ENCODE measurements at regions not wholly inside any gene's neighbourhood (a gene's known extent, or its start where the extent isn't known, plus 50 kb on each side); places are given as distances from the start of the nearest gene placed in this dataset.
"Not testable (repeated sequence)": the region's sequence is repeated elsewhere in the genome, so short reads cannot be mapped to it uniquely, and the experiment has no call there.

- Mint-ChIP-seq H3K4me1 (ENCODE audit: low read depth) (no peaks in the 10 kb centered on the region), H3K27me3 (ENCODE audit: low read depth) (peaks cover 2% of the 10 kb centered on the region), H3K27ac (no peak overlapping the region)
Measured at GRCh38 chr7:131764143-131764775, 207.8 kb upstream of the PODXL start.

GRCh38 chr7:131762753-131763152, 206.3 kb upstream of the PODXL start:
- H3K27me3 Mint-ChIP-seq (ENCODE audit: low read depth): peaks cover 2% of the 10 kb centered on the region
- no peaks in the 10 kb centered on the region for H3K9me3 Mint-ChIP-seq
- no peaks in the 10 kb centered on the region for H3K4me1 Mint-ChIP-seq (ENCODE audit: low read depth)

More at GRCh38 chr7:131764143-131764775, 207.8 kb upstream of the PODXL start:
- DNase-seq (ENCODE audit: low spot score): no peak
- H3K4me3 Mint-ChIP-seq: no peak overlapping the region
- no peaks in the 10 kb centered on the region for H3K36me3 Mint-ChIP-seq (ENCODE audit: low read depth)
- no peaks in the 10 kb centered on the region for H3K9me3 Mint-ChIP-seq

GRCh38 chr7:131755801-131756200, 199.4 kb upstream of the PODXL start:
- DNase-seq (ENCODE audit: low spot score); H3K36me3 Mint-ChIP-seq (ENCODE audit: low read depth); H3K4me3 Mint-ChIP-seq; H3K4me1 Mint-ChIP-seq (ENCODE audit: low read depth); H3K9me3 Mint-ChIP-seq; H3K27me3 Mint-ChIP-seq (ENCODE audit: low read depth); H3K27ac Mint-ChIP-seq: not testable (repeated sequence)

More at GRCh38 chr7:131762753-131763152, 206.3 kb upstream of the PODXL start:
- H3K4me3 Mint-ChIP-seq: no peak overlapping the region
- no peaks in the 10 kb centered on the region for H3K36me3 Mint-ChIP-seq (ENCODE audit: low read depth)
- DNase-seq (ENCODE audit: low spot score): no peak
- no peak overlapping the region for H3K27ac Mint-ChIP-seq

GRCh38 chr7:131753620-131754222, 197.3 kb upstream of the PODXL start:
- Mint-ChIP-seq H3K36me3 (ENCODE audit: low read depth) (no peaks in the 10 kb centered on the region), H3K27ac (no peak overlapping the region), H3K4me1 (ENCODE audit: low read depth) (no peaks in the 10 kb centered on the region), H3K27me3 (ENCODE audit: low read depth) (peaks cover 2% of the 10 kb centered on the region), H3K4me3 (no peak overlapping the region), H3K9me3 (no peaks in the 10 kb centered on the region)
- DNase-seq (ENCODE audit: low spot score): no peak

GRCh38 chr7:131747658-131748232, 191.3 kb upstream of the PODXL start:
- Mint-ChIP-seq H3K27me3 (ENCODE audit: low read depth) (peaks cover 2% of the 10 kb centered on the region), H3K36me3 (ENCODE audit: low read depth) (no peaks in the 10 kb centered on the region), H3K27ac (no peak overlapping the region), H3K4me3 (no peak overlapping the region), H3K9me3 (no peaks in the 10 kb centered on the region), H3K4me1 (ENCODE audit: low read depth) (no peaks in the 10 kb centered on the region)
- no peak for DNase-seq (ENCODE audit: low spot score)

- no peak overlapping the region for H3K4me3 Mint-ChIP-seq
- no peaks in the 10 kb centered on the region for H3K36me3 Mint-ChIP-seq (ENCODE audit: low read depth)
- no peak for DNase-seq (ENCODE audit: low spot score)
- H3K27me3 Mint-ChIP-seq (ENCODE audit: low read depth): no peaks in the 10 kb centered on the region
- no peak overlapping the region for H3K27ac Mint-ChIP-seq
- no peaks in the 10 kb centered on the region for H3K9me3 Mint-ChIP-seq
- H3K4me1 Mint-ChIP-seq (ENCODE audit: low read depth): no peaks in the 10 kb centered on the region
Measured at GRCh38 chr7:131745390-131746248, 189.2 kb upstream of the PODXL start.

GRCh38 chr7:131741446-131741845, 185.0 kb upstream of the PODXL start:
- H3K27me3 Mint-ChIP-seq (ENCODE audit: low read depth): no peaks in the 10 kb centered on the region
- no peaks in the 10 kb centered on the region for H3K9me3 Mint-ChIP-seq
- no peaks in the 10 kb centered on the region for H3K4me1 Mint-ChIP-seq (ENCODE audit: low read depth)
- no peak overlapping the region for H3K27ac Mint-ChIP-seq
- DNase-seq (ENCODE audit: low spot score): no peak
- no peak overlapping the region for H3K4me3 Mint-ChIP-seq
- no peaks in the 10 kb centered on the region for H3K36me3 Mint-ChIP-seq (ENCODE audit: low read depth)

GRCh38 chr7:131737746-131738465, 181.5 kb upstream of the PODXL start:
- H3K36me3 Mint-ChIP-seq (ENCODE audit: low read depth): no peaks in the 10 kb centered on the region
- H3K27ac Mint-ChIP-seq: no peak overlapping the region
- no peaks in the 10 kb centered on the region for H3K9me3 Mint-ChIP-seq
- H3K4me1 Mint-ChIP-seq (ENCODE audit: low read depth): no peaks in the 10 kb centered on the region
- no peak for DNase-seq (ENCODE audit: low spot score)
- no peaks in the 10 kb centered on the region for H3K27me3 Mint-ChIP-seq (ENCODE audit: low read depth)
- H3K4me3 Mint-ChIP-seq: no peak overlapping the region

- Mint-ChIP-seq H3K4me3 (no peak overlapping the region), H3K27me3 (ENCODE audit: low read depth) (no peaks in the 10 kb centered on the region), H3K9me3 (no peaks in the 10 kb centered on the region), H3K27ac (no peak overlapping the region), H3K36me3 (ENCODE audit: low read depth) (no peaks in the 10 kb centered on the region), H3K4me1 (ENCODE audit: low read depth) (no peaks in the 10 kb centered on the region)
- no peak for DNase-seq (ENCODE audit: low spot score)
Measured at GRCh38 chr7:131735101-131735500, 178.7 kb upstream of the PODXL start.

- Mint-ChIP-seq H3K27ac (no peak overlapping the region), H3K27me3 (ENCODE audit: low read depth) (no peaks in the 10 kb centered on the region)
Measured at GRCh38 chr7:131733604-131734003, 177.2 kb upstream of the PODXL start.

GRCh38 chr7:131727189-131727588, 170.8 kb upstream of the PODXL start:
- no peak overlapping the region for H3K27ac Mint-ChIP-seq
- H3K9me3 Mint-ChIP-seq: peaks cover 8% of the 10 kb centered on the region
- no peak for DNase-seq (ENCODE audit: low spot score)
- H3K36me3 Mint-ChIP-seq (ENCODE audit: low read depth): no peaks in the 10 kb centered on the region
- H3K4me1 Mint-ChIP-seq (ENCODE audit: low read depth): no peaks in the 10 kb centered on the region
- no peak overlapping the region for H3K4me3 Mint-ChIP-seq
- H3K27me3 Mint-ChIP-seq (ENCODE audit: low read depth): no peaks in the 10 kb centered on the region

More at GRCh38 chr7:131733604-131734003, 177.2 kb upstream of the PODXL start:
- H3K4me3 Mint-ChIP-seq: no peak overlapping the region
- H3K9me3 Mint-ChIP-seq: peaks cover 4% of the 10 kb centered on the region
- DNase-seq (ENCODE audit: low spot score): no peak
- H3K36me3 Mint-ChIP-seq (ENCODE audit: low read depth): no peaks in the 10 kb centered on the region
- H3K4me1 Mint-ChIP-seq (ENCODE audit: low read depth): no peaks in the 10 kb centered on the region

GRCh38 chr7:131726686-131727085, 170.3 kb upstream of the PODXL start:
- H3K4me3 Mint-ChIP-seq: no peak overlapping the region
- H3K36me3 Mint-ChIP-seq (ENCODE audit: low read depth): no peaks in the 10 kb centered on the region
- no peaks in the 10 kb centered on the region for H3K4me1 Mint-ChIP-seq (ENCODE audit: low read depth)
- H3K9me3 Mint-ChIP-seq: peaks cover 8% of the 10 kb centered on the region
- no peak overlapping the region for H3K27ac Mint-ChIP-seq
- no peaks in the 10 kb centered on the region for H3K27me3 Mint-ChIP-seq (ENCODE audit: low read depth)
- no peak for DNase-seq (ENCODE audit: low spot score)

- H3K27me3 Mint-ChIP-seq (ENCODE audit: low read depth): no peaks in the 10 kb centered on the region
- no peak for DNase-seq (ENCODE audit: low spot score)
- H3K9me3 Mint-ChIP-seq: peaks cover 8% of the 10 kb centered on the region
- H3K4me3 Mint-ChIP-seq: no peak overlapping the region
- no peak overlapping the region for H3K27ac Mint-ChIP-seq
- no peaks in the 10 kb centered on the region for H3K36me3 Mint-ChIP-seq (ENCODE audit: low read depth)
- no peaks in the 10 kb centered on the region for H3K4me1 Mint-ChIP-seq (ENCODE audit: low read depth)
Measured at GRCh38 chr7:131726031-131726430, 169.6 kb upstream of the PODXL start.
